Activated CD4-positive, alpha-beta memory T cell treated with anti-CD3 and anti-CD28 coated beads for 36 hours (primary cell): ENCODE measurements at regions not wholly inside any gene's neighbourhood (a gene's known extent, or its start where the extent isn't known, plus 50 kb on each side); places are given as distances from the start of the nearest gene placed in this dataset.

Source experiments
- CTCF ChIA-PET: fragments of 350-600 bp; sonication (Branson Sonifier 250); formaldehyde crosslinking; loops from one replicate; lab custom pipeline; 2021; ENCODE audit warnings: antibody characterized with exemption, inconsistent platforms; lab: Charles Lee
- POLR2A ChIA-PET: fragments of 350-600 bp; sonication (Branson Sonifier 250); formaldehyde crosslinking; loops from one replicate; lab custom pipeline; 2021; ENCODE audit warnings: antibody characterized with exemption; lab: Charles Lee
- DNase-seq: peaks from one replicate; pipeline ENCODE4 v3.0.0-alpha.2; 2020
- H3K27ac Mint-ChIP-seq: one replicate; pipeline ENCODE4 v1.8.0; 2021; ENCODE audit warnings: mixed read lengths
- H3K27me3 Mint-ChIP-seq: one replicate; pipeline ENCODE4 v1.8.0; 2021; ENCODE audit warnings: mixed read lengths
- H3K36me3 Mint-ChIP-seq: one replicate; pipeline ENCODE4 v1.8.0; 2021; ENCODE audit warnings: mixed read lengths
- H3K4me1 Mint-ChIP-seq: one replicate; pipeline ENCODE4 v1.8.0; 2021; ENCODE audit warnings: low read depth, mixed read lengths
- H3K4me3 Mint-ChIP-seq: one replicate; pipeline ENCODE4 v1.8.0; 2021; ENCODE audit warnings: mild to moderate bottlenecking, mixed read lengths
- H3K9me3 Mint-ChIP-seq: one replicate; pipeline ENCODE4 v1.8.0; 2021; ENCODE audit warnings: mixed read lengths
- intact Hi-C: fragments of 100-400 bp; cut with micrococcal nuclease; formaldehyde crosslinking; loops from one replicate; pipeline ENCODE4 v1.15.1; 2023

DNA sequence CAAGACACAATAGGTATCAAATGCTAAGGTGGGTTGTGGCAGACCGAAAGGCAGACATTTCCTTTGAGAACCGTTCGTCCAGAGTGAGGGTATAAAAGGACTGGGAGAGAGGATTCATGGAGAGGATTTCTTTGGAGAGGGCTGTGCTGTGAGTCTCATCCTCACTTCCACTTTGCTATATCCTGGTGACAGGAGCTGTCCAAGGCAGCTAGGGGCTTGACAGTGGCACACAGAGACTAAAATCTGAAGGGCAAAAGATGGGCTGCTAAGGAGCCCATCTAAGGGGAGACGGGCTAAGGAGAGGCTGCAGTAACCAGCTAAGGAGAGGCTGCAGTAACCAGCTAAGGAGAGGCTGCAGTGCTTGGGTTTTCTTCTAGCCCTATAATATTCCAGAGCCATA lies 214.0 kb upstream of the ADRA1B start:
- ChIA-PET POLR2A (no interaction called here), CTCF (no interaction called here)

DNA sequence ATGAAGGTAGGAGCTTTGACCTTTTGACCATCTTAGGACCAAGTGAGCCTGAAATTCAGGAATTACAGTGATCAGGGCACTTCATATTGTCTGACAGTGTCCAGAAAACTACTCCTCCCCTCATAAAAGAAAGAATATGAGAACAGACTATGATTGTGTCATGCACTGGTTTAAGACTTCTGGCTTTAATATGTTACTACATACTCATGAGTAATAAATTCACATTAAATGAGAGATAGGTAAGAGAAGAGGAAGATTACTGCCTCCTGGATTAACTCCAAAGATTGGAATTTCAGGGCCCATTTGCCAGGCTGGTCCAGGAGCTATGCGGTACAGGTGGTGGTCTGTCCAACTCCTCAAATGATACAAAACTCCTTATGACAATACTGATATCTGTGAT lies 213.5 kb upstream of the ADRA1B start:
- ChIA-PET POLR2A (no interaction called here), CTCF (no interaction called here)
- Mint-ChIP-seq H3K9me3 (peaks cover 5% of the 10 kb centered on the region), H3K36me3 (no peaks in the 10 kb centered on the region), H3K4me3 (no peak overlapping the region), H3K4me1 (no peaks in the 10 kb centered on the region), H3K27me3 (peaks cover 5% of the 10 kb centered on the region), H3K27ac (no peak overlapping the region)
- no peak for DNase-seq
- intact Hi-C loops, result no loop called here

More for the DNA sequence above, 214.0 kb upstream of the ADRA1B start:
- Mint-ChIP-seq H3K36me3 (no peaks in the 10 kb centered on the region), H3K4me1 (no peaks in the 10 kb centered on the region), H3K9me3 (no peaks in the 10 kb centered on the region), H3K4me3 (no peak overlapping the region), H3K27ac (no peak overlapping the region), H3K27me3 (peaks cover 2% of the 10 kb centered on the region)
- intact Hi-C loops, result no loop called here
- no peak for DNase-seq

DNA sequence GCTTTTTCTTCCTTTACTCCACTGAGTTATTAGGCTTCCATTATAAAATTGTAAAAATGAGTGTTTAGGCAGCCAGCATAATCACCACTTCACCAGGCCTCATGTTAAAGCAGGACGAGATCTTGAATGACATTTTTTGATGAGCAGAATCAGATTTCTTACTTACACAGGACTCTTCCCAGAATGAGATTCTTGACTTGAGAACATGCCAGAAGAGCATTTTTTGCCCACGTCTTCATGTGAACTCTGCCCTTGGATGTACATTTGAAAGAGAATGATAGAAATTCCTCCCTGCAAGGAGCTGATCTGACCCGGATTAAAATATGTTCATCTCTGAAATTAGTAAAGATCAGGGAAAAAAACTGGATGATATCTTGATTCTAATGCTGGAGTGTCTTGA lies 212.1 kb upstream of the ADRA1B start:
- POLR2A ChIA-PET, result no interaction called here
- Mint-ChIP-seq H3K9me3 (peaks cover 8% of the 10 kb centered on the region), H3K36me3 (no peaks in the 10 kb centered on the region), H3K4me1 (no peaks in the 10 kb centered on the region), H3K27ac (no peak overlapping the region), H3K27me3 (peaks cover 8% of the 10 kb centered on the region), H3K4me3 (no peak overlapping the region)
- DNase-seq, result no peak
- CTCF ChIA-PET, result no interaction called here
- intact Hi-C loops, result no loop called here

DNA sequence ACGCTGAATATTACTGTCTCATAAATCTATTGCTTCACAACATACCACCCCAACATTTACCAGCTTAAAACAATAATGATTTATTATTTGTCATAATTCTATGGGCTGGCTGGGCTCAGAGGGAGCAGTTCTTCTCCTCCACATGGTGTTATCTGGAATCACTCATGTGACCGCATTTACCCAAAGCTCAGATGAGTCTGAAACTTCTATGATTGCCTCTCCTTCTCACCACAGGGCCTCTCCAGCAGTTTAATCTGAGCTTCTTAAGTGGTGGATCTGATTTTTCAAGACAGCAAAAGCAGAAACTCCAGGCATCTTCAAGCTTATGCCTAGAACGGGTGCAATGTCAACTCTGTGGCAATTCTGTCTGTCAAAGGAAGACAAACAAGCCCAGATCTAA lies 210.3 kb upstream of the ADRA1B start:
- DNase-seq, result no peak
- POLR2A ChIA-PET, result no interaction called here
- Mint-ChIP-seq H3K4me3 (no peak overlapping the region), H3K27me3 (peaks cover 8% of the 10 kb centered on the region), H3K36me3 (no peaks in the 10 kb centered on the region), H3K4me1 (no peaks in the 10 kb centered on the region), H3K9me3 (peaks cover 8% of the 10 kb centered on the region), H3K27ac (no peak overlapping the region)
- intact Hi-C loops, result no loop called here
- CTCF ChIA-PET, result interaction anchor here (0.8 kb wide), 1 partner anchor 280 kb away, joined by 3 read pairs; no protein-coding TSS in a partner anchor

DNA sequence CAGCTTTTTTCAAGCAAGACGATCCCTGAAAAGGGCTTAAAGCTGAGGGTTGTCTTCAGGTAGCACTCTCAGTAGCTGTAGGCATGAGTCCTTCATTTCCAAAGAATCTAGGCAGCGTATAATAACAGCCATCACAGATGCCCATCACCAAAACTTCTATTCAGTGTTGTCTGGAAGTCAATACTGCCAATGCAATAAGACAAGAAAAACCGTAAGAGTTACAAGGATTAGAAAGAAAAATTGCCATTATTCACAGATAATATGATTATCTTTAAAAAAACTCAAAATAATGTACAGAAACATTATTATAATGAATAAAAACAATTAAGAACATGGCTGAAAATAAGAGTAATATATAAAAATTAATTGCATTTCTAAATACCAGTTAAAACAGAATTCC lies 208.2 kb upstream of the ADRA1B start:
- Mint-ChIP-seq H3K36me3 (no peaks in the 10 kb centered on the region), H3K4me3 (no peak overlapping the region), H3K9me3 (peaks cover 8% of the 10 kb centered on the region), H3K27ac (no peak overlapping the region), H3K27me3 (peaks cover 7% of the 10 kb centered on the region), H3K4me1 (no peaks in the 10 kb centered on the region)
- intact Hi-C loops, result no loop called here
- DNase-seq, result no peak
- ChIA-PET CTCF (no interaction called here), POLR2A (no interaction called here)

DNA sequence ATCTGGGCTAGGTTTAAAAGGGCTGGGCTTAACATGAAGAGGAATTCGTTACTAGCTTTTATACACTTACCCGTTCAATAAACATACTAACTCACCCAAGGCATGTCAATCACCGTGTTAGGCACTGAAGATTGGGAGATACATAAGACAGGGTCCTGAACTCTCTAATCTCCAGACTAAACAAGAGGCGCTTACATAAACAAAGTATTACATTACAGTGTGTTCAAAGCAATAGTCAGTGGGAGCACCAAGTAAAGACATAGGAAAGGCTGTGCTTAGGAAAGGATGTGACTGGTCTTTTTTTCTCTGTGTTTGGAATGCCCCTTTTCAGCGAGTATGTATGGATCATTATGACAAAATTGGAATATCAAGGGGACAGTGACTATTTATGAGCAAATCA lies 203.6 kb upstream of the ADRA1B start:
- H3K4me3 Mint-ChIP-seq, result no peak overlapping the region
- POLR2A ChIA-PET, result no interaction called here
- intact Hi-C loops, result no loop called here
- DNase-seq, result no peak
- H3K9me3 Mint-ChIP-seq, result peaks cover 4% of the 10 kb centered on the region
- H3K27me3 Mint-ChIP-seq, result peaks cover 8% of the 10 kb centered on the region
- H3K36me3 Mint-ChIP-seq, result no peaks in the 10 kb centered on the region
- CTCF ChIA-PET, result no interaction called here
- H3K4me1 Mint-ChIP-seq, result no peaks in the 10 kb centered on the region
- H3K27ac Mint-ChIP-seq, result no peak overlapping the region

DNA sequence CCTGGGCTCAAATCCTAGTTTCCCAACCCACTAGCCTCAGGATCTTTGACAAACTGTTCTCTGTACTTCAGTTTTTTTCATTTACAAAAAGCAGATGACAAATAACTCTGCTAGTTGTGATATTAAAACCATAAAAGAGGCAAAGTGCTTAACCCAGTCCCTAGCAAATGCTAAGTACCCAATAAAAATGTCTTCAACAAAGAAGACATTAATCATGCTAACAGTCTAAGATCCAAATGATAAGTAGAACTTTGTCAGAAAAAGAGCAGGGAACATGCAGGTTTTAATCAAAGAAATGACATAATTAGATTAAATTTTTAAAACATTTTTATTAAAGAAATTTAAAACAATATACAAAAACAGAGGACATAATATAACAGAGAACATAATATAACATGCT lies 203.0 kb upstream of the ADRA1B start:
- peaks cover 8% of the 10 kb centered on the region for H3K27me3 Mint-ChIP-seq
- CTCF ChIA-PET, result no interaction called here
- intact Hi-C loops, result no loop called here
- POLR2A ChIA-PET, result no interaction called here
- no peak for DNase-seq
- no peak overlapping the region for H3K4me3 Mint-ChIP-seq
- no peaks in the 10 kb centered on the region for H3K9me3 Mint-ChIP-seq
- H3K4me1 Mint-ChIP-seq, result no peaks in the 10 kb centered on the region
- no peak overlapping the region for H3K27ac Mint-ChIP-seq
- no peaks in the 10 kb centered on the region for H3K36me3 Mint-ChIP-seq

DNA sequence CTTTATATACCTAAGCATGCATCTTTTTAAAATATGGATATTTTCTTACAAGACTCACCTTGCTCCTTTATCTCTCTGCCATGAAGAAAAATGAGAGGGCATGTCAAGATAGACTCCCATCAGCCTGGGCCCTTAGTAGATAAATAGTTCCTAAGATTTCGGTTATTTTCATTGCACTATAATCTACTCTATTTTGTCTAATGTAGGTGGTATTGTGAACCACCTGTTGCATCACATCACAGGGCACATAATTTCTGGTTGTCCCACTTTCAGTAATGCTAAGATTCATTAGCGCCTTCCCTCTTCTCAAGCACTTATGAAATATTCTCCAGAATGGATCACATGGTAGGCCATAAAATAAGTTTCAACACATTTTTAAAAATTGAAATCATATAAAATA lies 202.5 kb upstream of the ADRA1B start:
- Mint-ChIP-seq H3K36me3 (no peaks in the 10 kb centered on the region), H3K27me3 (peaks cover 9% of the 10 kb centered on the region), H3K4me1 (no peaks in the 10 kb centered on the region), H3K9me3 (no peaks in the 10 kb centered on the region), H3K27ac (no peak overlapping the region), H3K4me3 (no peak overlapping the region)
- ChIA-PET CTCF (no interaction called here), POLR2A (no interaction called here)
- intact Hi-C loops, result no loop called here
- DNase-seq, result no peak

DNA sequence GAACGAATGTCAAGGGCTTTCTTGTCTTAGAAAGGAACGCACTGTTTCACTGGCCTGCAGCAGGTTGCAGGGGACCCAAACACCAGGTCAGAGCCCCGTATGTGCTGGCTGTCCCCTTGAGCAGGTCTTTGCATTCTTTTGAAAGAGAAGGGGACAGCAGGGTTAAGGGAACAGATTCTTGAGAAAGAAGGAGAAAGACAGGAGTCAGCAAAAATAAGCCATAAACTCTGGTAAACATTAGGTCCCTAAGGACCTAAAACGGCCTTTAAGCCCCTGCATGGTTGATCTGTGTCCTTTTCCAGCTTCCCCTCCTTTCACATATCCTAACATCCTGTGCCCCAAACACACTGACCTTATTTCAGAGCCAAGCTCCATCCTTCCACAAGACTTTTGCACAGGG lies 190.8 kb upstream of the ADRA1B start:
- H3K27ac Mint-ChIP-seq, result no peak overlapping the region
- intact Hi-C loops, result no loop called here
- no peaks in the 10 kb centered on the region for H3K36me3 Mint-ChIP-seq
- H3K4me3 Mint-ChIP-seq, result no peak overlapping the region
- POLR2A ChIA-PET, result no interaction called here
- DNase-seq, result no peak
- CTCF ChIA-PET, result interaction anchor here (1.0 kb wide), 1 partner anchor 262 kb away, joined by 4 read pairs; no protein-coding TSS in a partner anchor
- H3K27me3 Mint-ChIP-seq, result peaks cover 5% of the 10 kb centered on the region
- H3K9me3 Mint-ChIP-seq, result no peaks in the 10 kb centered on the region
- H3K4me1 Mint-ChIP-seq, result no peaks in the 10 kb centered on the region

DNA sequence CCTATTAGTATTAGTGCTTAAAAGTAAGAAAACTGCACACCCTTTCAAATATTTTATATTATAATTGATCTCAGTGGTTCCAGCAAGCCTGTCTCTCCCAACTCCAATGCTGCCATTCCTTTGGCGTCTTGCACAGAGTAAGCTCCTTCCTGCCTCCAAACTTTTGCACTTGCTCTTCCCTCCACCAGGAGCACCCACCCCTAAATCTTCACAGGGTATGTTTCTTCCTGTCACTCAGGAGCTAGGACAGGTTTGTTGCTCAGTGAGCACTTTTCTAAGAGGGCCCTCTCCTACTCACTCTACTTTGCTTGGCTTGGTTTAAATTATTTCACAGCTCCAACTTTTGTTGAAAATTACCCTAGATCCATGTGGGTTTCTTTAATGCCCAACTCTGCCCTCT lies 189.1 kb upstream of the ADRA1B start:
- Mint-ChIP-seq H3K4me3 (no peak overlapping the region), H3K9me3 (no peaks in the 10 kb centered on the region), H3K27me3 (peaks cover 10% of the 10 kb centered on the region), H3K36me3 (no peaks in the 10 kb centered on the region), H3K4me1 (no peaks in the 10 kb centered on the region), H3K27ac (no peak overlapping the region)
- no peak for DNase-seq
- POLR2A ChIA-PET, result no interaction called here
- intact Hi-C loops, result no loop called here
- CTCF ChIA-PET, result no interaction called here

DNA sequence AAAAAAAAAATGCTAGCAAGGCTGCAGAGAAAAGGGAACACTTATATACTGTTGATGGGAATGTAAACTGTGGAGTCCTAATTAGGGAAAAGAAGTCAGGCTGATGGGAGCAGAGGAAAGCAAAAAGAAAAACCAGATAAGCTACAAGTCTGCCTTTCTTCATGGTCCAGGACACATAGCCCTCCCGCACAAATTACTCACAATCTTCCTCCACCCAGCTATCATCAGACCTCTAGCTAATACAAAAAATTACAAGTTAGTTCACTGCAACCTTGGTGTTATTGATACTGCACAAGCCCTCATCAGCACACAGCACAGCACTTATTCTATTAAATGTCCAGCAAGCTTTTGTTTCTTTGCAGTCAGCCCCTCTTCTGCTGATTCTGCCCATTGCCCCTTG lies 186.0 kb upstream of the ADRA1B start:
- Mint-ChIP-seq H3K27ac (no peak overlapping the region), H3K27me3 (peaks cover 8% of the 10 kb centered on the region), H3K4me3 (no peak overlapping the region), H3K4me1 (no peaks in the 10 kb centered on the region), H3K9me3 (no peaks in the 10 kb centered on the region), H3K36me3 (no peaks in the 10 kb centered on the region)
- ChIA-PET CTCF (no interaction called here), POLR2A (no interaction called here)
- no peak for DNase-seq
- intact Hi-C loops, result no loop called here

DNA sequence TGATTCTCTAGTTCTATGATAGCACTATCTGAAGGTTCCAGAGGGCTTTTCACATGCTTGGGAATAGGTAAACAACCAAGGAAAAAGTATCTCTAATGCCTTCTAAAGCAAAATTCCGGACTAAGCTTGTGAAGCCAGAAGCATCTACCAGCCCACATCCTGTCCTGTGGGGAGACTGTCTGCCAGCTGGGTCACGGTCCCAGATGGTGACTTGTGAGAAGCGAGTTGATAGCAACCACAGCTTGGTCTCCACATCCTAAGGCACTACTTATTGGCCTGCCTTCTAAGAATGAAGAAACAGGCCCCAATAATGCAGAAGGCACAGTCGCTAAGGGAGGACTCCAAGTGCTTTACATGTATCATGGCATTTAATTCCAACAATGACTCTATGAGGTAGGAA lies 184.1 kb upstream of the ADRA1B start:
- ChIA-PET POLR2A (no interaction called here), CTCF (no interaction called here)
- H3K36me3 Mint-ChIP-seq, result no peaks in the 10 kb centered on the region
- H3K4me3 Mint-ChIP-seq, result no peak overlapping the region
- no peak overlapping the region for H3K27ac Mint-ChIP-seq
- H3K4me1 Mint-ChIP-seq, result no peaks in the 10 kb centered on the region
- peaks cover 13% of the 10 kb centered on the region for H3K27me3 Mint-ChIP-seq
- H3K9me3 Mint-ChIP-seq, result no peaks in the 10 kb centered on the region
- DNase-seq, result peak; percentile 9
- intact Hi-C loops, result no loop called here

DNA sequence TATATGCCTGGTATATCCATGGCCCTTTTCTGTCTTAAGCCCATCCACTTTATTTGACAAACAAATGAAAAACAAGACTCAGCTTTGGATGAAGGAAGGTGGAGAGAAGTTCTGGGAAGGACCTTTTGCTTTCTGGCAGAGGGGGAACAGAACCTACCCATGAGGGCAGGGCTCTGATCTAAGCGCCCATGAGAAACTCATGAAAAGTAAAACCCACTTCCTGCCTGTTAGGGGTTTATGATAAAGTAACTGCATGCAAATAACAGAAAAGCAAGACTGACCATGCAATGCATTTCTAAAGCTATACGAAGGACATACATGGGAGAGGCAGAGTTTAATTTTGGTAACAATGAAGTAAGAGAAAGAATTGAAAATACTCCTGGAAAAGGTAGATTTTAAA lies 181.9 kb upstream of the ADRA1B start:
- Mint-ChIP-seq H3K27me3 (peaks cover 24% of the 10 kb centered on the region), H3K9me3 (no peaks in the 10 kb centered on the region), H3K4me3 (no peak overlapping the region), H3K4me1 (no peaks in the 10 kb centered on the region), H3K27ac (no peak overlapping the region), H3K36me3 (no peaks in the 10 kb centered on the region)
- intact Hi-C loops, result no loop called here
- ChIA-PET POLR2A (no interaction called here), CTCF (no interaction called here)
- no peak for DNase-seq
